ENCODE measurements at regions not wholly inside any gene's neighbourhood (a gene's known extent, or its start where the extent isn't known, plus 50 kb on each side); places are given as distances from the start of the nearest gene placed in this dataset.
"Not testable (repeated sequence)": the region's sequence is repeated elsewhere in the genome, so short reads cannot be mapped to it uniquely, and the experiment has no call there.

- TF ChIP-seq, protein P1, sequence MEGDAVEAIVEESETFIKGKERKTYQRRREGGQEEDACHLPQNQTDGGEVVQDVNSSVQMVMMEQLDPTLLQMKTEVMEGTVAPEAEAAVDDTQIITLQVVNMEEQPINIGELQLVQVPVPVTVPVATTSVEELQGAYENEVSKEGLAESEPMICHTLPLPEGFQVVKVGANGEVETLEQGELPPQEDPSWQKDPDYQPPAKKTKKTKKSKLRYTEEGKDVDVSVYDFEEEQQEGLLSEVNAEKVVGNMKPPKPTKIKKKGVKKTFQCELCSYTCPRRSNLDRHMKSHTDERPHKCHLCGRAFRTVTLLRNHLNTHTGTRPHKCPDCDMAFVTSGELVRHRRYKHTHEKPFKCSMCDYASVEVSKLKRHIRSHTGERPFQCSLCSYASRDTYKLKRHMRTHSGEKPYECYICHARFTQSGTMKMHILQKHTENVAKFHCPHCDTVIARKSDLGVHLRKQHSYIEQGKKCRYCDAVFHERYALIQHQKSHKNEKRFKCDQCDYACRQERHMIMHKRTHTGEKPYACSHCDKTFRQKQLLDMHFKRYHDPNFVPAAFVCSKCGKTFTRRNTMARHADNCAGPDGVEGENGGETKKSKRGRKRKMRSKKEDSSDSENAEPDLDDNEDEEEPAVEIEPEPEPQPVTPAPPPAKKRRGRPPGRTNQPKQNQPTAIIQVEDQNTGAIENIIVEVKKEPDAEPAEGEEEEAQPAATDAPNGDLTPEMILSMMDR (IDR thresholded peaks at IDR 0.05; ENCODE audit: insufficient read depth, low read depth, low read length) = no peak
- CTCF ChIA-PET = no interaction called here
- no peaks in the 10 kb centered on the region for H3K36me3 ChIP-seq (ENCODE audit: control insufficient read depth, insufficient read depth, low read length)
- no peak for DNase-seq (ENCODE audit: low read depth)
- POLR2A ChIA-PET = no interaction called here
- no peak overlapping the region for H3K4me3 ChIP-seq (ENCODE audit: low read depth, low read length)
- peaks cover 2% of the 10 kb centered on the region; the same call in 1 of the 2 replicates for H3K27me3 ChIP-seq (ENCODE audit: control insufficient read depth, insufficient read depth, low read length)
Measured at GRCh38 chr10:29702273-29703164, 67.7 kb upstream of the SVIL start.

DNA sequence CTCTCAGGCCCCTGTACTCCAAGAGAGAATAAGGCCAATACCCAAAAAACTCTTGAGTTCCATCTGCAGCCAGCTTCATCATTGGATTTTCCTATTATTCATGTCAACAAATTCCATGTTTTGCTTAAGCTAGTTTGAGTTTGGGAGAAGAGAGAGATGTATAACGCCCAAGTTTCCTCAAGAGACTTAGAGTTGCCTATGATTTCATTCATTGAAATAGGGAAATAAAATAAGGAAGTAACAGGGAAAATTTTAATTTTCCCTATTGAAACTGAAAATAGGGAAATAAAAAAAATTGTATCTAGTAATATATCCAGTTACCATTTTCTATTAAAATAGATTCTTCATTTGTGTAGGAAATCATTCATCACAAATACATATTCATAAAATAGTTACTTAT is 66.5 kb upstream of the SVIL start:
- ChIA-PET POLR2A (no interaction called here), CTCF (no interaction called here)
- H3K36me3 ChIP-seq (ENCODE audit: control insufficient read depth, insufficient read depth, low read length) = no peaks in the 10 kb centered on the region
- no peak overlapping the region for H3K4me3 ChIP-seq (ENCODE audit: low read depth, low read length)
- no peak for DNase-seq (ENCODE audit: low read depth)
- peaks cover 2% of the 10 kb centered on the region; the same call in 1 of the 2 replicates for H3K27me3 ChIP-seq (ENCODE audit: control insufficient read depth, insufficient read depth, low read length)
- TF ChIP-seq, protein P1 (IDR thresholded peaks at IDR 0.05; ENCODE audit: insufficient read depth, low read depth, low read length) = no peak

DNA sequence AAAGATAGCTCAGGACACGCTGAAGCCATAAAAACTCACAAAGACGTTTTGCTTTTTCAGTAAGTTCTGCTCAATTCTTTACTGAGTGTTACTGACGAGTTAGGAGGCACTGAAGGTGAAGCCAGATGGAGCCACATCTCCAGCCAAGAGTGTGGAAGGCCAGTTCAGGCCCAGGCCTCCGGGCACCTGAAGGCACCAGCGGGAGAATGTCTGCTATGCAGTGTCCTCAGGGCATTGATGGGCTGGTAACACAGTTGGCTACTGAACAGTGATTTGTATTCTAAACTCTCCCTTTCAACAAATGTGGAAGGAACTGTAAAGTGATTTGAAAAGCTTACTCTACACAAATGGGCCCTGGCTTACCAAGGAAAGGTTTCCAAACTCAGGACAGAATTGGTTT is 64.8 kb upstream of the SVIL start:
- ChIA-PET POLR2A (no interaction called here), CTCF (no interaction called here)
- DNase-seq (ENCODE audit: low read depth) = no peak
- TF ChIP-seq, protein P1 (IDR thresholded peaks at IDR 0.05; ENCODE audit: insufficient read depth, low read depth, low read length) = no peak
- peaks cover 2% of the 10 kb centered on the region; the same call in 1 of the 2 replicates for H3K27me3 ChIP-seq (ENCODE audit: control insufficient read depth, insufficient read depth, low read length)
- H3K4me3 ChIP-seq (ENCODE audit: low read depth, low read length) = no peak overlapping the region
- no peaks in the 10 kb centered on the region for H3K36me3 ChIP-seq (ENCODE audit: control insufficient read depth, insufficient read depth, low read length)

DNA sequence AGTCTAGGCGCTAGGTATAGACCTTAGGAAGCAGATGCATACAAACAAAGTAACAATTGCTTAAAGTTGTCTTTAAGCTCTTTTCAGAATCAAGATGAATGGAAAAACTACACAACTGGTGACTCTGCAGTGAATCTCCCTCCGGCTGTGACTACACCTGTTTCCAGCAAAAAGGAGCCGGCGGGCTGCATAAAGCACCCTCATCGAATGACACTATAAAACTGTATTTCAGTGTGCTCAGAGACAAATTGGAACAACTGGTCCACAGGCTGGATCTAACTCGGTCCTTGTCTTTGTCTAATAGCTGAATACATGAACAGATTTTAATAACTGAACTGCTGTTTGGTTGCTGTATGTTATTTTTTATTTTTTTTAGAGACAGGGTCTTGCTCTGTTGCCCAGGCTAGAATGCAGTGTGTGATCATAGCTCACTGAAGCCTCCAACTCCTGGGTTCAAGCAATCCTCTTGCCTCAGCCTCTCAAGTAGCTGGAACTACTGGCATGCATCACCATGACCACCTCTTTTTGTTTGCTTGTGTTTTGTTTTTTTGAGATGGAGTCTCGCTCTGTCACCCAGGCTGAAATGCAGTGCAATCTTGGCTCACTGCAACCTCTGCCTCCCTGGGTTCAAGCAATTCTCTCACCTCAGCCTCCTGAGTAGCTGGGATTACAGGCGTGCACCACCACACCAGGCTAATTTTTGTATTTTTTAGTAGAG is 64.2 kb upstream of the SVIL start:
- no peak for DNase-seq (ENCODE audit: low read depth)
- POLR2A ChIA-PET = no interaction called here
- Histone ChIP-seq H3K27me3 (ENCODE audit: control insufficient read depth, insufficient read depth, low read length) (peaks cover 2% of the 10 kb centered on the region; the same call in 1 of the 2 replicates), H3K36me3 (ENCODE audit: control insufficient read depth, insufficient read depth, low read length) (no peaks in the 10 kb centered on the region), H3K4me3 (ENCODE audit: low read depth, low read length) (no peak overlapping the region)
- TF ChIP-seq, protein P1 (IDR thresholded peaks at IDR 0.05; ENCODE audit: insufficient read depth, low read depth, low read length) = no peak
- CTCF ChIA-PET = interaction anchor here (0.6 kb wide), 1 partner anchor 227 kb away, joined by 3 read pairs; no protein-coding TSS in a partner anchor

GRCh38 chr10:29696581-29696980 is 61.8 kb upstream of the SVIL start:
- H3K4me3 ChIP-seq (ENCODE audit: low read depth, low read length); H3K27me3 ChIP-seq (ENCODE audit: control insufficient read depth, insufficient read depth, low read length); H3K36me3 ChIP-seq (ENCODE audit: control insufficient read depth, insufficient read depth, low read length); DNase-seq (ENCODE audit: low read depth); POLR2A ChIA-PET; CTCF ChIA-PET: not testable (repeated sequence)
